ENCODE measurements at regions not wholly inside any gene's neighbourhood (a gene's known extent, or its start where the extent isn't known, plus 50 kb on each side); places are given as distances from the start of the nearest gene placed in this dataset.

- TF ChIP-seq CTCF (optimal IDR thresholded peaks at IDR 0.05 in 1 of 3, IDR thresholded peaks at IDR 0.05 in 1 of 3, conservative IDR thresholded peaks at IDR 0.05 in 1 of 3; ENCODE audit: extremely low read depth in 1 of 3, insufficient read depth in 2 of 3, low read length in 3 of 3) (no peak), EZH2 (IDR thresholded peaks at IDR 0.05; ENCODE audit: low read length) (no peak)
Measured at GRCh38 chr5:167152561-167152960, 1138.9 kb upstream of the WWC1 start.

All from keratinocyte (primary cell).